Stomach (tissue), 8 donors: ENCODE measurements at regions not wholly inside any gene's neighbourhood (a gene's known extent, or its start where the extent isn't known, plus 50 kb on each side); places are given as distances from the start of the nearest gene placed in this dataset.

ENCODE experiments used
- DNase-seq, 2 donors: peaks; one replicate each; pipeline versions ENCODE4 v3.0.0 to v3.0.0-alpha.2; 2013 to 2019
- H3K27ac ChIP-seq, 5 donors: fragments of 200-600 bp in 4 of 5; sonication (generic) in 4 of 5; one replicate each; pipeline ENCODE4 v1.5.1; 2013 to 2019; ENCODE audit warnings: mild to moderate bottlenecking in 1 of 5, moderate library complexity in 1 of 5
- H3K27me3 ChIP-seq, 3 donors: fragments of 200-600 bp; sonication (generic); one replicate each; pipeline ENCODE4 v1.5.1; 2017 to 2019; ENCODE audit warnings: mixed run types in 1 of 3
- H3K36me3 ChIP-seq, 4 donors: fragments of 200-600 bp; sonication (generic); 1 replicate in 3 of 4; 2 replicates in 1 of 4; pipeline ENCODE4 v1.5.1; 2016 to 2019
- H3K4me1 ChIP-seq, 4 donors: fragments of 200-600 bp; sonication (generic); one replicate each; pipeline ENCODE4 v1.5.1; 2016 to 2019
- H3K4me3 ChIP-seq, 4 donors: fragments of 200-600 bp; sonication (generic) in 3 of 4; one replicate each; pipeline ENCODE4 v1.5.1; 2016 to 2019; ENCODE audit warnings: mild to moderate bottlenecking in 1 of 4
- H3K9me3 ChIP-seq, 4 donors: fragments of 200-600 bp; sonication (generic); one replicate each; pipeline ENCODE4 v1.5.1; 2016 to 2019
- CTCF ChIP-seq, 7 experiments: fragments of 450-650 bp in 4 of 7; fragments of 200-600 bp in 3 of 7; sonication (generic) in 3 of 7; IDR thresholded peaks; one replicate each; pipeline ENCODE4 v1.5.1; 2016 to 2019; ENCODE audit warnings: antibody characterized with exemption in 7 of 7, control low read depth in 2 of 7, mild to moderate bottlenecking in 1 of 7
- EP300 ChIP-seq: sonication (generic); formaldehyde crosslinking; IDR thresholded peaks from one replicate; pipeline ENCODE4 v1.6.1; 2017; ENCODE audit warnings: antibody characterized with exemption
- POLR2A ChIP-seq, 4 donors: fragments of 450-650 bp; IDR thresholded peaks; one replicate each; pipeline ENCODE4 v1.6.1; 2016; ENCODE audit warnings: antibody characterized with exemption in 4 of 4, control low read depth in 2 of 4, mild to moderate bottlenecking in 1 of 4, moderate library complexity in 1 of 4
- POLR2AphosphoS5 ChIP-seq, 3 donors: sonication (generic); formaldehyde crosslinking; IDR thresholded peaks; one replicate each; pipeline ENCODE4 v1.6.1; 2016; ENCODE audit warnings: antibody characterized with exemption in 3 of 3
- WGBS, 5 donors: extraction: QIAGEN DNeasy Blood & Tissue Kit in 3 of 5; methylation state at CpG; one replicate each; pipeline versions ENCODE4 v1.1.5 to v1.1.7; 2013 to 2018; 5-methylcytosine and 5-hydroxymethylcytosine counted together
- intact Hi-C: fragments of 100-400 bp; cut with DNase I; formaldehyde crosslinking; loops from one replicate; pipeline ENCODE4 v1.15.1; 2023; ENCODE audit warnings: low total_unique reads
- donor health status: healthy with polysubstance abuse.
- donor health status: Bipolar disorder and iron deficiency.
- donor health status: healthy.

GRCh38 chr3:105948101-105948500 lies 79.3 kb upstream of the CBLB start:
- no peaks in the 10 kb centered on the region for H3K36me3 ChIP-seq
- TF ChIP-seq EP300 (no peak), POLR2A (IDR thresholded peaks at IDR 0.05) (no peak), POLR2AphosphoS5 (IDR thresholded peaks at IDR 0.05) (no peak), CTCF (IDR thresholded peaks at IDR 0.05) (no peak)
- H3K4me3 ChIP-seq, result no peak overlapping the region
- 70 to 78% (median 74%) methylated on average over 2 of the region's 2 CpGs for WGBS, 5 donors
- no peaks in the 10 kb centered on the region for H3K9me3 ChIP-seq
- no peak for DNase-seq
- no peak overlapping the region for H3K27ac ChIP-seq
- H3K4me1 ChIP-seq, result no peaks in the 10 kb centered on the region
- H3K27me3 ChIP-seq, result no peaks in the 10 kb centered on the region
- intact Hi-C loops, result no loop called here

- Histone ChIP-seq H3K27ac (no peak overlapping the region), H3K4me3 (no peak overlapping the region), H3K9me3 (no peaks in the 10 kb centered on the region), H3K27me3 (no peaks in the 10 kb centered on the region), H3K4me1 (no peaks in the 10 kb centered on the region), H3K36me3 (no peaks in the 10 kb centered on the region)
- intact Hi-C loops, result no loop called here
- no peak for TF ChIP-seq CTCF (IDR thresholded peaks at IDR 0.05)
- no peak for TF ChIP-seq POLR2A (IDR thresholded peaks at IDR 0.05)
- TF ChIP-seq EP300, result no peak
- no peak for TF ChIP-seq POLR2AphosphoS5 (IDR thresholded peaks at IDR 0.05)
- WGBS, 5 donors, result 28 to 57% (median 42%) methylated on average over 2 of the region's 2 CpGs
- peak in 1 of 2 donors; percentile 28 for DNase-seq
Measured at GRCh38 chr3:105950881-105951600, 82.2 kb upstream of the CBLB start.

- Histone ChIP-seq H3K27me3 (no peaks in the 10 kb centered on the region), H3K36me3 (no peaks in the 10 kb centered on the region), H3K27ac (no peak overlapping the region), H3K4me3 (no peak overlapping the region), H3K4me1 (no peaks in the 10 kb centered on the region), H3K9me3 (no peaks in the 10 kb centered on the region)
- 66 to 77% (median 69%) methylated on average over 1 of the region's 1 CpG for WGBS, 5 donors
- TF ChIP-seq CTCF (IDR thresholded peaks at IDR 0.05), result no peak
- TF ChIP-seq POLR2A (IDR thresholded peaks at IDR 0.05), result no peak
- no peak for TF ChIP-seq EP300
- TF ChIP-seq POLR2AphosphoS5 (IDR thresholded peaks at IDR 0.05), result no peak
- no peak for DNase-seq
- intact Hi-C loops, result no loop called here
Measured at GRCh38 chr3:105953831-105954230, 85.0 kb upstream of the CBLB start.

- Histone ChIP-seq H3K9me3 (no peaks in the 10 kb centered on the region), H3K4me1 (no peaks in the 10 kb centered on the region), H3K36me3 (no peaks in the 10 kb centered on the region), H3K4me3 (no peak overlapping the region), H3K27ac (no peak overlapping the region), H3K27me3 (no peaks in the 10 kb centered on the region)
- DNase-seq, result no peak
- intact Hi-C loops, result no loop called here
- TF ChIP-seq POLR2A (IDR thresholded peaks at IDR 0.05) (no peak), CTCF (IDR thresholded peaks at IDR 0.05) (no peak), POLR2AphosphoS5 (IDR thresholded peaks at IDR 0.05) (no peak)
- WGBS, 5 donors, result 65 to 76% (median 71%) methylated on average over 1 of the region's 1 CpG
Measured at GRCh38 chr3:105956306-105956705, 87.5 kb upstream of the CBLB start.
